ENCODE measurements at regions not wholly inside any gene's neighbourhood (a gene's known extent, or its start where the extent isn't known, plus 50 kb on each side); places are given as distances from the start of the nearest gene placed in this dataset.

DNA sequence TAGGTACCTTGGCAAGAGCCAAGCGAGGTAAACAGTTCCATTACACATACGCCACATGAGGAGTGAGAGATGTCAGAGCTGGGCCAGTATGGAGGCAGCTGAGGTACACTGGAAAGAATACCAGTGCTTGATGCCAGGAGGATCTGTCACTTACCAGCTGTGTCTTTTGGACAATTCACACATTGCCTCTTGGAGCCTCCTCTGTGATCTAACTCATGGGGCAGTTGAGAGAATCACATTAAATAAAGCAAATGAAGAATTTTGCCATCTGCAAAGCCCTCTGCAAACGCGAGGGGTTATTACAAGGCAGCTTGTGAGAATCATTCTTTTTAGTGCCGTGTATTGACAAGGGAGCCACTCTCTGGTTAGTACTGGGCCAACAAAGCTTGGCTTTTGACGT is 429.7 kb upstream of the KLF4 start:
- no peak for DNase-seq (ENCODE audit: low spot score)

DNA sequence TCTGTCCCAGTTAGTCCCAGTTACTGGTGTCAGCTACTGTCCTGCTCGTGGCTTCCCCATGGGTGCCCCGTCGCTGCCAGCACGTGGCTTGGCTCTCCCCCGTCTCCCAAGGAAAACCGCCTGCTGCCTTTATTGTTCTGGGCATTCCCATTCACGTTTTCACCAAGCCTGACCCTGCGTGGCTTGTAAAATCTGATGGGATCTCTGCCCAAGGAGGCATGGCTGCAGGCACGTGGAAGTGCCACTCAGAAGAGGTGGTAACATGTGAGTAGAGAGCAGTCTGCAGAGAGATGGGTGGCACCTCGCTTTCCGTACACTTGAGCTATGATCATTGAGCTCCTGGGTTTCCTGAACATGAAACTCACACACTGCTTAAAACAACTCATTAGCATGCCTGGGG is 429.2 kb upstream of the KLF4 start:
- no peak for DNase-seq (ENCODE audit: low spot score)

DNA sequence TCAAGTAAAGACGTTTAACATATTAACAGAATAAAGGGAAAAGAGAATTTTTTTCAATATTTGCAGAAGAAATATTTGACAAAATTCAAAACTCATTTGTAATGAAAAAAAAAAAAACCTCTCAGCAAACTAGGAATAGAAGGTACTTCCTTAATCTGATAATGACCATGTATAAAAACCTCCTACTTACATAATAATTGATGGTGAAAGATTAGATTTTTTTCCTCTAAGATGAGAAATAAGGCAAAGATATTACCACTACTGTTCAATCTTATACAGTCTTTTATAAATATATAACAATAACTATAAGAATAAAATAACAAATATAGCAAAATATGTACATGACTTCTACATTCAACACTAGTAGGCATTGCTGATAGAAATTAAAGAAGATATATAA is 424.6 kb upstream of the KLF4 start:
- DNase-seq (ENCODE audit: low spot score) = no peak

DNA sequence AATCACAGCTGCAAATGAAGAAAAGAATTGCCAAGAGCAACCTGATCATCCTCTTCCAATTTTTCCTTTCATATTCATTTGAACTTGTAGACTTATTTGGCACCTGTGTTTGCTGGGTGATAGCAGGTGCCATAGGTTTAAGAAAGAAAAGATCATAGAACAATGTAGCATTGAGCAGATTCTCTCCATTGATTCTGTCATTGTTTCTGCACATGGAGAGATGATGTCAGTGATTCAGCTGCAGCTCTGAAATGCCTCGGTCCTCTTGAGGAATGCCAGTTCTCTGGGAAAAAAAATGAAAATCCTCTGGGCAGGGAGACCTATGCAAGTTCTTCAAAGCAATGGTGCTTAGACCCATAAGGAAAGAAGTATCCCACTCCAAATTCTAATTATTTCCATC is 418.1 kb upstream of the KLF4 start:
- no peak for DNase-seq (ENCODE audit: low spot score)

DNA sequence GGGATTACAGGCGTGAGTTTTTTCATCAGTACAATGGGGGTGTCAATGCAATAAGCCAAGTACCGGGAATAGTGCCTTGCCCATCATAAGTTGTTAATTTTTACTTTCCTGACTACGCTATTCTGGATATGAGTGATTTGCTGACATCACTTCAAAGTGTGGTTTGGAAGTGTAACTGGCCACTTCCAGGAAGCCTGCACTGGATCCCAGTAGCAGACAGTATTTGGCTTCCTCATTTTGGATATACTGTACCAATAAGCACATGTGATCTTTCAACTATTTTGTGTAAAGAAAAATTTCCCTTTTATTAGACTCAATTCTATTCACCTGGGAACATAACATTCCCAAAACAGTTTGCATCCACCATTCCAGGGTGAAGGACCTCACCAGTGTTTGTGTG is 417.7 kb upstream of the KLF4 start:
- DNase-seq (ENCODE audit: low spot score) = no peak

DNA sequence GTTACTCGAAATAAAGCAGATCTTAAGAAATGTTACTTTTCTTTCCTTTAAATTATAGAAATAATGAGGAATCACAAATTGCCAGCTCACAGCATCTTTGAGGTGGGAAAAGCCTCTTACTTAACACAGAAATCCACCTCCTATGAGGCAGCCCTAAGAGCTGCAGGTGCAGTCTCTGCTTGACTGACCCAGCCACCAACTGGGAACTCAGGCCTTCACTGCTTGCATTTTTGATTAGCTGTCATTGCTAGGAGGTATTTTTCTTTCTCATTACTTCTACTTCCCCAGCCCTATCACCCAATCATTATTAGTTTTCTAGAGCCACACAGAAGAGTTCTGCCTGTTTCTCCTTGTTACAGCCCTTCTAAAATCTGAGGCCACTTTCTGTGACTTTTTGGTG is 416.5 kb upstream of the KLF4 start:
- DNase-seq (ENCODE audit: low spot score) = no peak

DNA sequence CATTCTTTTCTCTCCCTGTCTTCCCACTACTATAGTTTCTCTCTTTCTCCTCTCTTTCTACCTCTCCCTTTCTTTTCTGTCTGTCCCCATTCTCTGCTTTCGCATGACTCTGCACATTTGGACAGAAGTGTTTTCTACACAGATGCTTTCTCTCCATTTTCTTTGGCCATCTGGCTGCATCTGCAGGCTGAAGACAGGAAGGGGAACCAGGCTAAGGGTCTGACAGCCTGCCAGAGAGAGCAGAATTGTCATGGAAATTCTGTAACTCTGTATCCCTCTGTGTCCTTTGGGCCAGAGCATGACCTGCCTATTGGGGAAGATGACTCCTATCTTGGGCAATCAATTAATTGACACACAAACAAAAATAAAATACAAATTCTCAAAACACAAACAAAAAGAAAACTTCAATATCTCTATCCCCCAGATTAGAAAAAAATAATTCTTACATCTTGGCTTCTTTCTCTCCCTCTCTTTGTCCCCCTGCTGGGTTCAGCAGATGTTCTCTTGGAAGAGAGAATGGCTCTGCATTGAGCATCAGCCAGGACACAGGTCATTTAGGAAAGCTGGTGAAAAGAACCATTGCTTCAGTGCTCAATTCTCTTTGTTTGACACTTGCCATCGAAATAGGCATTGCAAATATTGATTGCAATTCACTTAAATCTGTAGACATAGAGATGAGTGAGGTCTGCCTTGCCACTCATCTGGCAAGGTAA is 415.9 kb upstream of the KLF4 start:
- no peak for DNase-seq (ENCODE audit: low spot score)

DNA sequence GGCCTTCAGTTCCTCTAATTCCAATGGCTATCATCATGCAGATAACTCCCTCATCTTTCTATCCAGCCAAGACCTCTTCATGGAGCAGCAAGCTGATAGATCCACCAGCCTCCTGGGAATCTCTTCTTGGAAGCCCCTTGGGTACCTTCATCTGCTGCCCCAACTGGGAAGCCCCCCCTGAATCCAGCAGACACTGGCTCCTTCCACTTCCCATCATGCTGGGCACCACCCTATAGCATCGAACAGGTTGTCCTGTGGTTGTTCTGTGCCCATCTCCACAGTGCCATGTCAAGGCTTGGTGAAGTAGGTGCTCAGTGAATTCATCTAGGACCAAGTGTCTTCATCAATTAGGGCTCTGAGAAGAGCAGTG is 410.4 kb upstream of the KLF4 start:
- DNase-seq (ENCODE audit: low spot score) = no peak

DNA sequence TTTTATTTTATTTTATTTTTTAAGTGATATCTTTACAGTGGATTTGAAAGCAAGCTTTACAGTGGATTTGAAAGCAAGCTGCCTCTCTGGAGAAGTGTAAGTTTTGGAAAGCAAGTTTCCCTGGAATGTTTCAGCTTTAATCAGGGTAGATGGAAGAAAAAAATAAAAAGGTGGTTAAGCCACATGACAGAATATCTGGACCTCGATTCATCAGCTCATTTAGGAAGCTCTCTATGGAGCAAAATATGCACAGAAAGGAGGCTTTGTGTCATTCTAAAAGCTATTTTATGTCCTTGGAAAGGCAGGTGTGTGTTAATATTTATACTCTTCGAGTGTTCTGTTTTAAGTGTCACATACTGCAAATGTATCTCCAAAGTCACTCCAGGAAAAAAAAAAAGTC is 409.2 kb upstream of the KLF4 start:
- no peak for DNase-seq (ENCODE audit: low spot score)

DNA sequence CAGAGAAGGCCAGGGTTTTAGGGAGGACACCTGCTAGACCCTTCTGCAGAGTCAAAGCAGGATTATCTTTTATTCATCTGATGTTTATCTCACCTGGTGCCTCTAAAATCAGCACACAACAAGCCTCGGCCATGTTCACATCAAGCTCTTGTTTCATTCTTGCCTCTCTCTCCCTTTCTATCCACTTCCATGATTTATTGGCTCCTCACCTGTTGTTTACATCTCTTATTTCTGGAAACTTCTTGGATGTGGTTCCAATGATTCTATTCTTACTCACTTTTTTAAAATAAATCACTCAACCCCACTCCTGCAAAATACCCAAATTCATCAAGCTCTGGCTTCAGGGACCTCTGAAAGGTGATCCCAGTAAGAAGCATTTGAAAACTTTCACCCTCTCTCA is 407.0 kb upstream of the KLF4 start:
- no peak for DNase-seq (ENCODE audit: low spot score)

DNA sequence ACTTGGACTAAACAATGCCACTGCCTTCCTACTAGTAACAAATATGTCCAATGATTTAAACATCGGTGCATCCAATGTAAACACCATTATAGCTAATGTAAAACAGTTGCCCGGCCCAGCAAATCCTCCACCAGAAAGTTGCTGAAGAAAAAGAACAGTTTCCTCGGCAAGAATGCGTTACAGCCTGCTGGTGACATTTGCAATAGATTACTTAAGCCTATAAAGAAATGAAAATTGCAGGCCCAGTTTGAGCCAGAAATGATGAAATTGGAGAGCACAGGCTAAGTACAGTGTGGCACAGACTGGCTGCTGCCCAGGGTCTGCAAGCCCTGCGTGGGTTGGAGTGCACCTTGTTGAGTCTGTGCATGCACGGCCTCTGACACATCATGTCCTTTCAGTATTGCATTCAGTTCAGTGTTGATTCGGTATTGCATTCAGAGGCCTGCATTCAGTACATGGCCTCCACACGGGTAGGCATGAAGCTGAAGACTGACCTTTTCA is 406.0 kb upstream of the KLF4 start:
- DNase-seq (ENCODE audit: low spot score) = no peak

DNA sequence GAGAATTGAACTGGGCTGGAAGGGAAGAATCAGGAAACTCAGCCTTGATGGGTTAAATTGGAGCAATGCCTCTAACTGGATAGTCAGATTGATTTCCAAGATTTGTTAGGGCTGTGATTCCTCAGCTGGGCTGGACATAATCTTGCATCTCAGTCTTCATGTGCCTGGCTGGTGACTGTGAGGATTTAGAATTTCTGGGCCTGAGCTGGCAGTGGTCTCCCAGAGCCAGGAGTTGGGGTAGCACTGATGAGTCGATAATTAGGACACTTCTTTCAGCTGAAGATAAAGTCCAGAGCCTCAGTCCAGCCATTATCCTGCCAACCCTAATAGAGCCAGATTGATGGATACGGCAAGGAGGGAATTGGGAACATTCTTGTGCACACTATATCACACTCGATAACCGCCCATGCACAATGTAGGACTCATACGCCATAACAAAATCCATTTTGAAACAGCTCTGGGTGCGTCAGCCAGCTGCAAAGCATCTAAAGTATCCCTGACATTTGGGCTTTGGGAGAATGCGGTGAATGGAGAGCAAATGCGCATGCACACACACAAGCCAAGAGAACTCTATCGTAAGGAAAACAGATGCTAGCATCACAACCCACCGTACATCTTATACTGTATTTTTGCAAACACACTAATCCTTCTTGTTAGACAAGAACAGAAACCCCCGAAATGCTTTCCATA is 405.1 kb upstream of the KLF4 start:
- no peak for DNase-seq (ENCODE audit: low spot score)

DNA sequence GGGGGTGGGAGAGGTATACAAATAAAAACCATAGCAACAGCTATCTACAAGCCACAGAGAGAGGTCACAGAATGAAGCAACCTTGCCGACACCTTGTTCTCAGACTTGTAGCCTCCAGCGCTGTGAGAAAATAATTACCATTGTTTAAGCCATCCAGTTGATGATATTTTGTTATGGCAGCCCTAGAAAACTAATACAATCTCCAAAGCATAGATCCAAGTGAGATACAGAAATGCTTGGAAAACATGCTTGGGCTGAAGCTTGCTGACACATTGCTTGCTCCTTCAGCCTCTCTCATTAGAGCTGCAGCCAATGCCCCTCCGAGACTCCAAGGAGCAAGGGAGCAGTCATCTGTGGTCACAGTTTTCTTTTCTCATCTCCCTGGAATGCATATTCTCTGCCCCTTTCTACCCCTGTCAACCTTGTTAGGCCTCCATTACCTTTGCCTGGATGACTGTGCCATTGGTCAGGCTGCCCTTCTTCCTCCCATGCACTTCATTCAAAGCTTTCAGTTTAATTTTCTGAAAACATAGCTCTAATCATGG is 401.4 kb upstream of the KLF4 start:
- DNase-seq (ENCODE audit: low spot score) = no peak

DNA sequence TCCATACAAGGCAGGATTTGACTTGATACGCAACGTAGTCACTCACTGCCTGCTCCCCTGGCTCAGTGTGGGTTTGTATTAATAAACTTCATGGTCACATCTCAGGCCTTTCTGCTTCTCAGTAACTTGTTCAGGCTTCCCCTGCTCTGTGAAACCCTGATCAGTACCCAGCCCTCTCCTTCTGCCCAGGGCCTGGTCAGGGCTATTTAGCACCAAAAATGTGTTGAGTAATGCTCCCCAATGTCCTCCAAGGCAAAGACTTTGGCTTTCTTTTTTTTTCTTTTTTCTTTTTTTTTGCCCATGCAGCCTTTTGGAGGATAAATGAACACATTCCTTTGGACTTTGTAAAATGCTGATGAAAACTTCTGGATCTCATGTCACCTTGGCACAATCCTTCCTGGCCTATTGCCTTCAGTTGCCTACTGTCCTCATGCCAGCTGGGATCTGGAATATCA is 399.2 kb upstream of the KLF4 start:
- no peak for DNase-seq (ENCODE audit: low spot score)

DNA sequence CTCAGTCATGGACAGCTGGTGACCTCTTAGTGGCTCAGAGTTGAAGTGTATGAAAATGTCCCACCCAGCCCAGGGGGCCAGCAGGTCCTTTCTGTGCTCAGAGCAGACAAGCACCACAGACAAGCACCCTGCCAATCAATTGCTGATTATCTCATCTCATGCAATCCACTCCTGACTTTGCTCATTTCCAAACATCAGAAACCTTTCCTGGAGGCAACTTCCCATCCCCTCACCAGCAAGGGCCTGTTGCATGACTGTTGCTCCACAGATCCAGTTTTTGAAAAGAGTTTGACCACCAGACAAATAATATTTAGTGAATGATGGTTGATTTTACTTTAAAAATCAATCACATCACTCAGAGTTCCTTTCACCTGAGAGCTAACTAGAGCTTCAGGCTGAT is 397.3 kb upstream of the KLF4 start:
- DNase-seq (ENCODE audit: low spot score) = no peak

DNA sequence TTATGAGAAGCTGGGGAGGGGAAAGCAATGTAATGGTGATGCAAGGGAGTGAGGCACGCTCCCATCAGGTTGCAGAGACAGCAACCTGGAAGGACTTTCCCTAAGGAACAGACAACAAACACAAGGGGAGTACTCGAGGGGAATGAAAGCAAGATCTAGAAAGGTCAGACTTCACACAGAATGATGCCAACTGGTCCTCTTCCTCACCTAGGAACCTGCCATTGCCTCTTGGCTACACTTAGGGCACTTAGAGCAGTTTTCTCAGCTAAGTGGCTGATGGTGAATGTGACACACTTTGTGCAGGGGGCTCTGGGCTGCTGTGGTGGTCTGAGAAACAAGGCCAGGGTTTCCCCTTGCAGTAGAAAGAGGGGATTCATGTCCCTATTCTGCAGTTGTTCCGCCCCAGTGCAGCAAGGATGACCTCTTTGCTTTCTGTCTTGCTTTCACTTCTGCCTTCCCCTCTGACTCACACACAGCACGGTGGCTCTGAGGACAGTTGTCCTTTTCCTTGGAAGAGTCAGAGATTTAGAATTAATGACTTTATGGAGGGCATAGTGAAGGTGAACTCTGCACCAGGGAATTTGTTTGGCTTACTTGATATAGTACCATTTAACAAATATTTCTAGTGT is 394.0 kb upstream of the KLF4 start:
- DNase-seq (ENCODE audit: low spot score) = no peak

DNA sequence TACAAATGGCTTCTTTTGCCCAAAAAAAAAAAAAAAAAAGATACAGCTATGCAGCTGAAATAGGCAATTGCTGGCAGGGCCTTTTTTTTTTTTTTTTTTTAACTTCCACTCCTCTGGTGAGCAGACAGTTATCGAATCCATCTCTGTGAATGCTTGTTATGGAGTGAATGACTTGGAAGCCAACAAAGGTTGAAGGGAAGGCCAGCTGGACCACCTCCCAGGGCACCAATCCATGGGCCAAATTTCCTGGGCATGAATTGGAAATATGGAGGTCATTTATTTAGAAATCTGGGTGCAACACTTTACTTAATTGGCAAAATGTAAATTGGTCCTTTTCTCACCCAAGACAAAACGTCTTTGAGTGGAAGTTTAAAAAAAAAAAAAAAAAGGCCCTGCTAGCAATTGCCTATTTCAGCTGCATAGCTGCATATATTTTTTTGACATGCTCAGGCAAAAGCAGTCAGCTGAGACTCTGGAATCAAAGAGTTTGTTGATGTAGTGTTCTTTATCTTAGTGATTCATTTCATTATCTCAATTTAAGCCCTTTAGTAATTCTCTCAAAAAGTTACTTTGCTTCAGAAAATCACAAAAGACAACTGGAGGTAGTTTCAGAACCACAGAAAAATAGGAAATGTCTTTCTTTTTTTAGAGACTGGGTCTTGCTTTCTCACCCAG is 392.2 kb upstream of the KLF4 start:
- DNase-seq (ENCODE audit: low spot score) = no peak

DNA sequence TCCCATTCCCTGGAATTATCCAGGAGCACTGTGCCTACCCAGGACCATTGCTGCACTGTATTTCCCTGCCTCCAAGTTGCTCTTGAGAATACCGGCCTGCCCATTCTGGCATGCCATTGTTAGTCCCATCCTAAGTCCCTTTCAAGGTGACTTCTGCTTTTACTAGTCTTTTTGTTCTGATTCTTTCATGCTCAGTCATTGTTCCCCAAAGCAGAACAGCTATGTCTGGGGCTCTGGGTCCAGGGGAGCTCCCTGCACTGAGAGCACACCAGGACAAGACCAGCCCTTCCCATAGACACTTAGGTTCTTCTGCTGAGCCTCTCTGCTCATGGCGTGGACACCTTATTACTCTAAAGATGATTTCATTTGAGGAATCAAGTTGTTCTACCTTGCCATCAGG is 388.9 kb upstream of the KLF4 start:
- DNase-seq (ENCODE audit: low spot score) = no peak

DNA sequence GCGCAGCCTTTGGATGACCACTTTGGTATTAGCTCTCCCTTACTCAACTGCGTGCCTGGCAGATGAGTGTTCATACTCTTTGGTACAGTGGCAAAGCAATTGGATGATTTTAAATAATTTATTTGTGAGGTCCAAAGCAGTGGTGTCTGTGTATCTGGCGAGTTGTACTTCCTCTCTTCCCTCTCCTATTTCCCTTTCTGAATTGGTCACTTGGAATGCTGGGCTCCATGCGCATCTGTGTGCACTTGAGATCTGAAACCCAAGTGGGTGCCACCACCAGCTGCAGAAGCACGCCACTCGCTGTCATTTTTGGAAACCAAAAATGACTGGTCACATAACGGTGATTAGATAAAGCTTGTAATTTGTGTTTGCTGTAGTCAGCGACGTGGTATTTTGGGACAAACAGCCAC is 386.0 kb upstream of the KLF4 start:
- DNase-seq (ENCODE audit: low spot score) = no peak

DNA sequence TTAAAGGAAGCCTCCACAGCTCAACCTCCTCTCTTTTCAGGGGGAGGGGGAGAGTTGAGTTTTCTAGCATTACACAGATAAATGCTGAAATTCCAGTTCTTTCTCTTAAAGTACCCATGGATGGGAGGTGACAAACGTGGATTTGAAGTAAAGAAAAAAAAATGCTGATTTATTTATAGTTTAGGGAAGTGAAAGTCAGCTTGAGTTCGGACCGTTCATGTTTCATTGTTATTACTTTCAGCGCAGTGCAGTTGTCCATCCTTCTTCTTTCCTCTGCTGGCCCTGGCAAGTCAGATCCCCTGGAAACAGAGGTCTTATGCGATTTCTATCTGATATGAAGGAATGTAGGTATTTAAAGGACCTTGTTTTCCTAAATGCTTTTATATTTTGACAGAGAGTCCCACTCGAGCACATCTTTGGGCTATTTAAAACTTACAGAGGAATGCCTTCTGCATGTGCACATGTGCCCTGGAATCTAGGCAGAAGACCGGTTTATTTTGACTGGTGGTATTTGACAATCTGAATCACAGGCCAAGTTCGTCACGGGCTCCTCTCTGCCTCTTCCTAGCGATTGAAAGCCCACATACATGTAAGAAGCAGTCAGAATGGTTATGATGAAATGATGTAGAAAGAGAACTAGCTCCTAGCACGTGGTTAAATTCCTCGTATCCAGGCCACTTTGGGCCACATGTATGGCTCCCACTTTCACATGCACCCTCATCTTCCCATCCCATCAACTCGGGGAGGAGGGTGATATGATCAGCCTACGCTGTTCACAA is 385.2 kb upstream of the KLF4 start:
- DNase-seq (ENCODE audit: low spot score) = peak; percentile 13

DNA sequence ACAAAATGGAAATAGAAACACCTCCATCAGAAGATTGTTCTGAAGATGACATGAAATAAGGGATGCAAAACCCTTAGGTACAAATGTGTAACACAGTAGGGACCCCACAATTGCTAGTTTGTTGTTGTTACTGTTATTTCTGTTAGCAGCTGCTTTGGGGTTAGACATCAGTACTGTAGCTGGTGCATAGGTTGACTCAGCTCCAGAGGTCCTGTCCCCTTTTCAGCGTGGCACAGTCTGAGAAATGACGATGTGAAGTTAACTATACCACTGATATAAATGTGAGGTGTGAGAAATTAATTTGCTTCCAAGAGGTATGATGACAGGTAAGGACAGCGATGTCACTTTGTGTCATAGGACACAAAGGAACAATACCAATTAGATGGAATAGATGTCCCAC is 384.6 kb upstream of the KLF4 start:
- DNase-seq (ENCODE audit: low spot score) = no peak

All from NAMALWA (cell line).